IPS-18a (cell line): ENCODE measurements at regions not wholly inside any gene's neighbourhood (a gene's known extent, or its start where the extent isn't known, plus 50 kb on each side); places are given as distances from the start of the nearest gene placed in this dataset.

Source experiments
- H3K27ac ChIP-seq: one replicate; pipeline ENCODE4 v1.5.1; 2013; ENCODE audit warnings: low read length
- H3K27me3 ChIP-seq: one replicate; pipeline ENCODE4 v1.6.1; 2013; ENCODE audit warnings: mild to moderate bottlenecking, low read length; ENCODE audit not compliant: control insufficient read depth, insufficient read depth
- H3K36me3 ChIP-seq: one replicate; pipeline ENCODE4 v1.6.1; 2013; ENCODE audit warnings: low read depth, low read length; ENCODE audit not compliant: control insufficient read depth
- H3K4me1 ChIP-seq: one replicate; pipeline ENCODE4 v1.6.1; 2013; ENCODE audit warnings: low read depth, low read length; ENCODE audit not compliant: control insufficient read depth
- H3K4me3 ChIP-seq: one replicate; pipeline ENCODE4 v1.5.1; 2013; ENCODE audit warnings: low read length
- H3K9ac ChIP-seq: one replicate; pipeline ENCODE4 v1.6.1; 2013; ENCODE audit warnings: mild to moderate bottlenecking, low read length, moderate library complexity
- H3K9me3 ChIP-seq: one replicate; pipeline ENCODE4 v1.6.1; 2013; ENCODE audit warnings: low read depth, low read length; ENCODE audit not compliant: control insufficient read depth

GRCh38 chr1:188444526-188444925, 1615.8 kb downstream of the PLA2G4A start:
- H3K9ac ChIP-seq = no peak overlapping the region
- H3K4me1 ChIP-seq = no peaks in the 10 kb centered on the region
- no peaks in the 10 kb centered on the region for H3K36me3 ChIP-seq
- H3K27ac ChIP-seq = no peak overlapping the region
- H3K27me3 ChIP-seq = no peaks in the 10 kb centered on the region
- no peaks in the 10 kb centered on the region for H3K9me3 ChIP-seq
- no peak overlapping the region for H3K4me3 ChIP-seq

DNA sequence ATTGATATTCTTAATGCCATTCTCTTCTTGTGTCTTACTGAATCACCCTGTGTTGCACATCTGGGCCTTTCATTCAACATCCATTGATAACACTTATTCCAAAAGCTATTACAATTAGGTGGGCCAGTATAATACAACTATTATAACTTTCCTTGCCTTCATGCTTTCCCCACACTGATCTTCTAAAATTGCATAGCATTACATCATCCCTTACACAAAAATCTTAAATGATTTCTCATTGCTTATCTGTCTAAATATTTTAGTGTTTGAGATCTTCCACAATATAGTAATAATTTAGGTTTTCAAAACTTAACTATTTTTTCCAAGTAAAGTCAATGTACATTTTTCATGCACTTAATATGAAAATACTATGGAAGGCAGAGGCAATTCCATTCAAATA, 1634.1 kb downstream of the PLA2G4A start:
- Histone ChIP-seq H3K27me3 (no peaks in the 10 kb centered on the region), H3K9ac (no peak overlapping the region), H3K27ac (no peak overlapping the region), H3K36me3 (no peaks in the 10 kb centered on the region), H3K4me1 (no peaks in the 10 kb centered on the region), H3K9me3 (no peaks in the 10 kb centered on the region), H3K4me3 (no peak overlapping the region)

- no peaks in the 10 kb centered on the region for H3K9me3 ChIP-seq
- H3K36me3 ChIP-seq = no peaks in the 10 kb centered on the region
- H3K27me3 ChIP-seq = no peaks in the 10 kb centered on the region
- no peak overlapping the region for H3K4me3 ChIP-seq
- no peak overlapping the region for H3K9ac ChIP-seq
- no peaks in the 10 kb centered on the region for H3K4me1 ChIP-seq
- H3K27ac ChIP-seq = no peak overlapping the region
Observed at GRCh38 chr1:188463919-188464318, 1635.2 kb downstream of the PLA2G4A start.

- Histone ChIP-seq H3K9me3 (no peaks in the 10 kb centered on the region), H3K9ac (no peak overlapping the region), H3K4me3 (no peak overlapping the region), H3K4me1 (no peaks in the 10 kb centered on the region), H3K36me3 (no peaks in the 10 kb centered on the region), H3K27ac (no peak overlapping the region), H3K27me3 (no peaks in the 10 kb centered on the region)
Observed at GRCh38 chr1:188466539-188466938, 1637.8 kb downstream of the PLA2G4A start.

- Histone ChIP-seq H3K9me3 (no peaks in the 10 kb centered on the region), H3K27ac (no peak overlapping the region), H3K9ac (no peak overlapping the region), H3K4me3 (no peak overlapping the region), H3K36me3 (no peaks in the 10 kb centered on the region), H3K27me3 (no peaks in the 10 kb centered on the region), H3K4me1 (no peaks in the 10 kb centered on the region)
Observed at GRCh38 chr1:188476606-188477005, 1647.9 kb downstream of the PLA2G4A start.

GRCh38 chr1:188489336-188490112, 1660.8 kb downstream of the PLA2G4A start:
- Histone ChIP-seq H3K9ac (no peak overlapping the region), H3K27me3 (no peaks in the 10 kb centered on the region), H3K27ac (no peak overlapping the region), H3K36me3 (no peaks in the 10 kb centered on the region), H3K4me3 (no peak overlapping the region), H3K4me1 (no peaks in the 10 kb centered on the region), H3K9me3 (no peaks in the 10 kb centered on the region)

DNA sequence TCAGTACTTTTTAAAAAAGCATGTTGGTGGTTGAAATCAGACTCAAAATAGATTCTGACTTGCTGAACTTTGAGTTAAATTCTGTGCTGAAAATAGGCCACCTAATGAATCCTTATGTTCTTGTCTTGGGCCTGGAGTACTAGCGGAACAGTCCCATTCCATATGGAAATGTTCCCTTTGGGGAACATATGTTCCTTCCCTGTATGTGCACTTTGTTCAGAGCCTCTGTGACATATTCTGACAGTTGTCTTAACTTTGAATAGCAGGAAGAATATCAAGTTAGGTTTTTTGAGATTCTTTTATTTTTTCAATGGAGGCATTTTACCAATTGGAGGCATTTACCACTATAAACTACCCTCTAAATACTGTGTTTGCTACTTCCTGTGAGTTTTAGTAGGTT, 1667.8 kb downstream of the PLA2G4A start:
- Histone ChIP-seq H3K4me1 (no peaks in the 10 kb centered on the region), H3K27ac (no peak overlapping the region), H3K36me3 (no peaks in the 10 kb centered on the region), H3K27me3 (no peaks in the 10 kb centered on the region), H3K9ac (no peak overlapping the region), H3K4me3 (no peak overlapping the region), H3K9me3 (no peaks in the 10 kb centered on the region)

GRCh38 chr1:188497020-188497419, 1668.3 kb downstream of the PLA2G4A start:
- H3K27me3 ChIP-seq = no peaks in the 10 kb centered on the region

GRCh38 chr1:188499690-188500089, 1670.9 kb downstream of the PLA2G4A start:
- Histone ChIP-seq H3K9me3 (no peaks in the 10 kb centered on the region), H3K9ac (no peak overlapping the region), H3K4me3 (no peak overlapping the region), H3K27me3 (no peaks in the 10 kb centered on the region), H3K27ac (no peak overlapping the region), H3K4me1 (no peaks in the 10 kb centered on the region), H3K36me3 (no peaks in the 10 kb centered on the region)

More at GRCh38 chr1:188497020-188497419, 1668.3 kb downstream of the PLA2G4A start:
- Histone ChIP-seq H3K9me3 (no peaks in the 10 kb centered on the region), H3K4me1 (no peaks in the 10 kb centered on the region), H3K27ac (no peak overlapping the region), H3K36me3 (no peaks in the 10 kb centered on the region), H3K4me3 (no peak overlapping the region), H3K9ac (no peak overlapping the region)

GRCh38 chr1:188514917-188515316, 1686.2 kb downstream of the PLA2G4A start:
- Histone ChIP-seq H3K4me3 (no peak overlapping the region), H3K27me3 (no peaks in the 10 kb centered on the region), H3K9ac (no peak overlapping the region), H3K4me1 (peaks cover 7% of the 10 kb centered on the region), H3K36me3 (no peaks in the 10 kb centered on the region), H3K27ac (no peak overlapping the region), H3K9me3 (no peaks in the 10 kb centered on the region)

GRCh38 chr1:188517139-188517538, 1688.4 kb downstream of the PLA2G4A start:
- no peaks in the 10 kb centered on the region for H3K36me3 ChIP-seq
- H3K4me1 ChIP-seq = peaks cover 7% of the 10 kb centered on the region
- H3K9me3 ChIP-seq = no peaks in the 10 kb centered on the region
- no peak overlapping the region for H3K27ac ChIP-seq
- H3K4me3 ChIP-seq = no peak overlapping the region
- no peaks in the 10 kb centered on the region for H3K27me3 ChIP-seq
- H3K9ac ChIP-seq = no peak overlapping the region

DNA sequence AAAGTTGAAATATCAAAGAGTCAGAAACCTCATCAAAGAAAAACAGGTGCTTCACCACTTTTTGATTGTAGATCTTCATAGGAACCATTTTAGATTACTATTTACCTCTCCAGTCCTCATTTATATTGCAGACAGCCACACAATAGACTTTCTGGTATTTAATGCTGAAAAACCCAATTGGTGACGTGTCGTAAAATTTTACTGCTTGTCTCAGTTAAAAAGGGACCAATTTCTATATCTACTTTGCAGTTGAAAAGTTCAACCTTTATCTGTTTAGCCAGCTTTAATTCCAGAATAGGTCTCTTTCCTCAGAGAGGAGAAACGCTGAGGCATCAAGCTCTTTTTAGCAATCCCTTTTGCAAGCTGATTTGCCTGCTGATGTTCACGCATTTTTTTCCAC, 1722.4 kb downstream of the PLA2G4A start:
- Histone ChIP-seq H3K27ac (no peak overlapping the region), H3K4me1 (no peaks in the 10 kb centered on the region), H3K27me3 (no peaks in the 10 kb centered on the region), H3K4me3 (no peak overlapping the region), H3K36me3 (no peaks in the 10 kb centered on the region), H3K9ac (no peak overlapping the region), H3K9me3 (no peaks in the 10 kb centered on the region)
